HG03045 (cell line): ENCODE measurements at regions not wholly inside any gene's neighbourhood (a gene's known extent, or its start where the extent isn't known, plus 50 kb on each side); places are given as distances from the start of the nearest gene placed in this dataset.

ENCODE experiments used
- ATAC-seq: cut with Tn5 transposase; IDR thresholded peaks from one replicate; pipeline ENCODE4 v1.9.1; 2021; ENCODE audit warnings: mild to moderate bottlenecking, moderate library complexity; ENCODE audit not compliant: unreplicated experiment

- ATAC-seq: no peak
Observed at GRCh38 chr9:1261879-1262766, 212.0 kb downstream of the DMRT2 start.

- peak; percentile 66 for ATAC-seq
Observed at GRCh38 chr9:1267141-1267570, 217.0 kb downstream of the DMRT2 start.

GRCh38 chr9:1267581-1267980, 217.4 kb downstream of the DMRT2 start:
- no peak for ATAC-seq

GRCh38 chr9:1269533-1270315, 219.6 kb downstream of the DMRT2 start:
- ATAC-seq: no peak

- ATAC-seq: no peak
Observed at GRCh38 chr9:1271367-1271766, 221.2 kb downstream of the DMRT2 start.

GRCh38 chr9:1271786-1272185, 221.6 kb downstream of the DMRT2 start:
- no peak for ATAC-seq

- no peak for ATAC-seq
Observed at GRCh38 chr9:1272488-1272887, 222.3 kb downstream of the DMRT2 start.

- ATAC-seq: no peak
Observed at GRCh38 chr9:1273859-1274258, 223.7 kb downstream of the DMRT2 start.

- ATAC-seq: no peak
Observed at GRCh38 chr9:1274334-1274733, 224.2 kb downstream of the DMRT2 start.

- no peak for ATAC-seq
Observed at GRCh38 chr9:1276474-1276873, 226.3 kb downstream of the DMRT2 start.

- no peak for ATAC-seq
Observed at GRCh38 chr9:1284727-1285126, 234.6 kb downstream of the DMRT2 start.

GRCh38 chr9:1285526-1285925, 235.4 kb downstream of the DMRT2 start:
- ATAC-seq: no peak

GRCh38 chr9:1292384-1292783, 242.2 kb downstream of the DMRT2 start:
- no peak for ATAC-seq

- ATAC-seq: no peak
Observed at GRCh38 chr9:1294641-1295258, 244.6 kb downstream of the DMRT2 start.

- no peak for ATAC-seq
Observed at GRCh38 chr9:1296331-1296730, 246.2 kb downstream of the DMRT2 start.

GRCh38 chr9:1298046-1298445, 247.9 kb downstream of the DMRT2 start:
- no peak for ATAC-seq

- ATAC-seq: no peak
Observed at GRCh38 chr9:1300941-1301340, 250.8 kb downstream of the DMRT2 start.

- no peak for ATAC-seq
Observed at GRCh38 chr9:1303932-1304331, 253.8 kb downstream of the DMRT2 start.

GRCh38 chr9:1311462-1312042, 261.4 kb downstream of the DMRT2 start:
- ATAC-seq: no peak

- ATAC-seq: no peak
Observed at GRCh38 chr9:1319436-1319835, 269.3 kb downstream of the DMRT2 start.

- no peak for ATAC-seq
Observed at GRCh38 chr9:1320051-1320557, 269.9 kb downstream of the DMRT2 start.
